NCI-H82 (cell line): ENCODE measurements at regions not wholly inside any gene's neighbourhood (a gene's known extent, or its start where the extent isn't known, plus 50 kb on each side); places are given as distances from the start of the nearest gene placed in this dataset.
"Not testable (repeated sequence)": the region's sequence is repeated elsewhere in the genome, so short reads cannot be mapped to it uniquely, and the experiment has no call there.

Experiments
- DNase-seq: peaks from one replicate; lab custom pipeline; 2025; lab: John Stamatoyannopoulos, UW

- no peak for DNase-seq
These were observed 185.7 kb downstream of the CGGBP1 start for GRCh38 chr3:87873136-87873535.

DNA sequence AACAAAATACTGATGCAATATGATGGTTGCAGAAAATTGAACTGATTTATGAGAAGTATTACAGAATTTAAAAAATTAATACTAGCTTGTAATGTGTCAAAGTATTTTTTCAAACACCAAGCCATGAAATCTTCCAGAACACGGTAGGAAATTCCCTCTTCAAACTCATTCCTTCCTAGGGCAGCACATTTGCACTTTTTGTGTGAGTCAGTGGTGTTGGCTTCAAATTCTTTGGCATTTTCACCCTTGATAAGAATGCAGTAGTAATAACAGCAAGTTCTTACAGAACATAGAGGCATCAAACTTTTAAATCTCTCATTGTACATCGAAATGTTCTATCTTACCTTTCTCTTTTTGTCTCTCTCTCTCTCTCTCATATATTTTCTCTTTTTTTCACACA, 191.8 kb downstream of the CGGBP1 start:
- no peak for DNase-seq

- no peak for DNase-seq
These were observed 202.7 kb downstream of the CGGBP1 start for GRCh38 chr3:87856126-87856525.

- no peak for DNase-seq
These were observed 203.2 kb downstream of the CGGBP1 start for GRCh38 chr3:87855616-87856015.

DNA sequence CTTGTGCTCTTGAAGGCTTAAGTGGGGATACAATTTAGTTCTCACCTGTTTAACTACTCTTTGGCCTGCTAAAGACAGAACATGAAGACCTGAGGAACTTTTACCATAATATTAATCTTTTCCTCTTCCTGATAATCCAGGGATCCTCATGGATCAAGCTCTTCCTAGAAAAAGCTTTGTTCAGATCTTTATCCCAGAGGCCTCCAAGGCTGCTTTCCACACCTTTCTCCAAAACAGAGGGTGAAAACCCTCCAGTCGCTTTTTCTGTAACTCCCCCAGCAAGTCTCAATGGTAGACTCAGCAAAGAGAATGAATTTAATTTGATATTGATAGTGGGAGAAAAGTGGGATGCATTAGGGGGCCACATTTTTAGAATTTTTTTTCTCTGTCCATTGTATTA, 203.6 kb downstream of the CGGBP1 start:
- DNase-seq, result no peak

DNA sequence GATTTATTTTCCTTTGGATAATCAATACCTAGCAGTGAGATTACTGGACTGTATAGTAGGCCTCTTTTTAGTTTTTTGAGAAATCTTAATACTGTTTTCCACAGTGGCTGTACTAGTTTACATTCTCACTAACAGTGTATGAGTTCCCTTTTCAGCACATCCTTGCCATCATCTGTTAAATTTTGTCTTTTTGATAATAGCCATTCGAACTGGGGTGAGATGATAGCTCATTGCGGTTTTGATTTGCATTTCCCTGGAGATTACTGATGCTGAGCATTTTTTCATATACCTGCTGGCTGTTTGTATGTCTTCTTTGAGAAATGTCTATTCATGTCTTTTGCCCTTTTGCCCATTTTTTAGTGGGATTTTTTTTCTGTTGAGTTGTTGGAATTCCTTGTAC, 210.8 kb downstream of the CGGBP1 start:
- DNase-seq, result no peak

DNA sequence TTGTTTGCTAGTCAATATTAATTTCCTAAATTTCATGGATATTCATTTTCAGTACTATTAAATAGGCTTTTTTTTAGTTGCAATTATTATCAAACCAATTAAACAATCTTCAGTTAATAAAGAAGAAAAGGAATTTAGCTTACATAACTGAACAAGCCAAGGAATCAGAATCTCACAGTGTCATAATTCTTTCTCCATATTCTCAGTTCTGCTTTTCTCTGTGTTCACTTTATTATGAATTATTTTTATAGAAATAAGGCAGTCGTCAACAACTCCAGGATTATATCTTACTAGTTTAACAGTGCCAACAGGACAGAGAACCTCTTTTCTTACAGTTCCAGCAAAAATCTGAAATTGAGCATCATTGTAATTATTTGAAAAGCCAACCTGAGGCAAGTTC, 221.7 kb downstream of the CGGBP1 start:
- no peak for DNase-seq

GRCh38 chr3:87836026-87836425, 222.8 kb downstream of the CGGBP1 start:
- no peak for DNase-seq

DNA sequence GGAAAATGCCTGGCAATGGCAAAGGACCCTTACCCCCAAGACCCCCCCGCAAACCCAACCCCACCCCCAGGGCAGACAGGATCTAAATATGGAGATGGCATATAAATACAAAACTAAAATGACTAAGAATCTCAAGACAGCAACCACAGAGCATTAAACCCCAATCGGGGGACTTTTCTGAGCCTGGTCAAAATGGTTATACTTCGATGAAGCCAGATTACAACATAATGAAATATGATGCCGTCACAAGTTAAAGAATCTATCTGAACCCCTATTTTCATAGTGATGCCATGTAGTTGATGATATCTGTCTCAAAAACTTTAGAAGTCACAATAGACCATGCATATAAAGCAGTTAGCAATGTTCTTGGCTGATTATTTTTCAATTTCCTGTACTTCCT, 223.6 kb downstream of the CGGBP1 start:
- DNase-seq, result no peak

- no peak for DNase-seq
These were observed 224.5 kb downstream of the CGGBP1 start for GRCh38 chr3:87834327-87834726.

- no peak for DNase-seq
These were observed 225.8 kb downstream of the CGGBP1 start for GRCh38 chr3:87833039-87833377.

DNA sequence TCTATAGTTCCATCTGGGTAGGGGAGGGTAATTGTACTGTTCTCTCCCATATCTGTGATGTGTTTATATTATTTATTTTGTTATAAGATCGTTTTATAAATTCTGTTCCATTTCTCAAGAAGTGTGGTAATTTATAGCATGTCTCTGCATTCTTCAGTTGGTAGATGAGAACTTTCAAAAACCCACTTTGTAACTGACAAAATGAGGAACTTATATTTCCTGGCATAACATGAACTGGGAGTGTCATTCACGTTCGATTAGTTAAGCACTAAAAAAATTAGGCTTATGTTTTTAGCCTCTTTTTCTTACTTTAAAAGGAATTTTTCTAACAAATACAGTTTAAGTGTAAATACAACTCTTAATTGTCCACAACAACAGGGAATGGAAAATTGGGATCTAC, 230.8 kb downstream of the CGGBP1 start:
- DNase-seq, result no peak

DNA sequence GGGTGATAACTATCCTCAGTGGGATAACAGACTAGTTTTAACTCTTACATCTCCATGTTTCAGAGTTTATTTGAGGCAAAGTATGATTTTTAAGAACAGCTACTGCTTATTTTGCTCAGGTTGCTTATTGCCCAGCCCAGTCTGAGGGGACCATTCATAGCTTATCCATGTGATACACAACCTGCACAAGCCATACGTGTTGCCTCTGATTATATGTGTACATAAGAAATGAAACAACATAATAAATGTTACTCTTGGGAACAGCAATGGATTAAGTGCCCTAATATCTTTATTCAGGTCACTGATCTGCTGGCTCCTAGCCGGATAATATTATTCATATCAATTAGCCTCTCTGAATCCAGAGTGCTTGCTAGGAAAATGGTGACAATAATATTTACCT, 236.2 kb downstream of the CGGBP1 start:
- DNase-seq, result no peak

DNA sequence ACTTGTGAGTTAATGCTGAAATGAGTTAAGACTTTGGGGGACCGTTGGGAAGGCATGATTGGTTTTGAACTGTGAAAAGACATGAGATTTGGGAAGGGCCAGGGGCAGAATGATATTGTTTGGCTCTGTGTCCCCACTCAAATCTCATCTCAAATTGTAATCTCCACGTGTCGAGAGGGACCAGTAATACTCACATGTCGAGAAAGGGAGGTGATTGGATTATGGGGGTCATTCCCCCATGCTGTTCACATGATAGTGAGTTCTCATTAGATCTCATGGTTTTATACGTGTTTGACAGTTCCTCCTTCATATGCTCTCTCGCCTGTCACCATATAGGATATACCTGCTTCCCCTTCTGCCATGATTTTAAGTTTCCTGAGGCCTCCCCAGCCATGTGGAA, 245.3 kb downstream of the CGGBP1 start:
- DNase-seq, result not testable (repeated sequence)

GRCh38 chr3:87811953-87812352, 246.9 kb downstream of the CGGBP1 start:
- DNase-seq, result no peak

DNA sequence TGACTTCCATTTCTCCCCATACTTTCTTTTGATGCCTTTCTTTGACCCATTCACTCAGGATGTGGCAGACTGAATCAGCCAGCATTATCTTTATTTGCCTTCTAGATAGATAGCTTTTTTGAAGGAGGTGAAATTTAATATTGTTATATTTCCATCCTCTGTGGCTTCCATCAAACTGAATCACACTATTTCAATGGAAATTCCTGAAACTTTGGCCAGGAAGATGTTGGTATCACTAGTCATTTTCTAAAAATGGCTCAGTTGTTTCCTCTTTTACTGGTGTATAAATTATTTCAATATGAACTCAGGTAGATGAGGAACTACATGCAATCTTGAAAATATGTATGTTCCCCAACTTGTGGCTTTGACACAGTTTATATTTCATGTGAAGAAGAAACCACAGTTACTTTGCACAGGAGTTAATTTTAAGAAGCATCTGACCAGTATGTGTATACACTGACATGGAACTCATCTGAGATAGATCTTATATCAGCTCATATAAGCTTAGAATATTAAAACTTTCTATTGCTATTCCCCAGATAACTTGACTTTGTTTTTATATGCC, 248.3 kb downstream of the CGGBP1 start:
- DNase-seq, result no peak

DNA sequence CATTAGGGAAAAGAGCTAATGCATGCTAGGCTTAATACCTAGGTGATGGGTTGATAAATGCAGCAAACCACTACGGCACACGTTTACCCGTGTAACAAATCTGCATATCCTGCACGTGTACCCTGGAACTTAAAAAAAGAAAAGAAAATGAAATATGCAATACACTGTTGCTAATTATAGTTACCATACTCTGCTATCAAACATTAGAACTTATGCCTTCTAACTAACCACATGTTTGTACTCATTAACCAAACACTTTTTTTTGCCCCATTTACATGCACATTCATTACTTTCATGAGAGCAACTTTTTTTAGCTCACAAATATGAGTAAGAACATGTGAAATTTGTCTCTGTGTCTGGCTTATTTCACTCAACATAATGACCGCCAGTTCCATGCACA, 253.1 kb downstream of the CGGBP1 start:
- no peak for DNase-seq

- DNase-seq, result no peak
These were observed 257.4 kb downstream of the CGGBP1 start for GRCh38 chr3:87801409-87801808.

GRCh38 chr3:87800516-87800915, 258.3 kb downstream of the CGGBP1 start:
- DNase-seq, result no peak

DNA sequence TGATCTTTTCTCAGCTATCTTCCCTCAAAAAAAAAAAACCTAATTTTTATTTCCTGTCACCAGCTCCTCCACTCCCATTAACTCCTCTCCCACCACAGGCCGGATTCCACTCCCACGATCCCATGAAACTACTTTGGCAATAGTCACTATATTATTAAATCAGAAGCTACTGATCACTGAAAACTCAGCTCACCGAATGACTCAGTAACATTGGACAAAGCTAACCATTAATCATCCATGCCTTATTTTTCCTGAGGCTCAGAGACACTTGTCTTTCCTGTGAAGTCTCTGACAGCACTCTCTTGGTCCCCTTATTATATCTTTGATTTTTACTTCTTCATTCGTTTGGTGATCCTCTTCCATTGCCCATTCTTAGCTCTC, 260.2 kb downstream of the CGGBP1 start:
- DNase-seq, result no peak

DNA sequence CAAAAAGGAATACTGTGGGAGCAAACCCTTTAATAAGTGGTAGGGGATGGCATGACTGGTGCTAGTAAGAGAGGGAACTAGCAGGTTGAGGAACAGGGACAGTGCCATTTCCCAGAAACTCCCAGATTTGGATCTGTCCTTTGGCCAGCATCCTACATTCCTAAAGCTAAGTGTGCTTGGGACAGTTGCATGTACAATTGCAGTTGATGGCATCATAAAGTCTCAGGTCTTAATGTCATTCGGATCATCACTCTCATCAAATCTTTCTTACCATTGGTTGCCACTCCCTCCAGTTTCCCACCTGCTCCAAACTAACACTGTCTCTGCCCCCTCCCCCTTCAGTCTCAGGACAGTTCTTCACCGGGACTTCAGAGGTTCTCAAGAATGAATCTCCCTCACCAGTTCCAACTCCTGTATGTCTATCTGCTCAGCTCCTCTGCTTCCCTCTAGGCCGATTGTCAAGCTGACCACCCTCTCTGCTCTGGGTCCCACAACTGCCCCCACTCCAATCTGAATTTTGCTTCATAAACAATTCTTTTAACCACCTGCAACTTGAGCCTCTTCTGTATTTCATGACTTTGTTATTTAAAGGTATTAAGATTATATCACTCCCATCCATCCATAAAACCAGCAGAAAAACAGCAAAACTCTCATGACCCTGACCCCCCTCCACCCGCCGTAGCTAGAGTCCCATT, 260.8 kb downstream of the CGGBP1 start:
- no peak for DNase-seq

- no peak for DNase-seq
These were observed 262.0 kb downstream of the CGGBP1 start for GRCh38 chr3:87796843-87797185.

DNA sequence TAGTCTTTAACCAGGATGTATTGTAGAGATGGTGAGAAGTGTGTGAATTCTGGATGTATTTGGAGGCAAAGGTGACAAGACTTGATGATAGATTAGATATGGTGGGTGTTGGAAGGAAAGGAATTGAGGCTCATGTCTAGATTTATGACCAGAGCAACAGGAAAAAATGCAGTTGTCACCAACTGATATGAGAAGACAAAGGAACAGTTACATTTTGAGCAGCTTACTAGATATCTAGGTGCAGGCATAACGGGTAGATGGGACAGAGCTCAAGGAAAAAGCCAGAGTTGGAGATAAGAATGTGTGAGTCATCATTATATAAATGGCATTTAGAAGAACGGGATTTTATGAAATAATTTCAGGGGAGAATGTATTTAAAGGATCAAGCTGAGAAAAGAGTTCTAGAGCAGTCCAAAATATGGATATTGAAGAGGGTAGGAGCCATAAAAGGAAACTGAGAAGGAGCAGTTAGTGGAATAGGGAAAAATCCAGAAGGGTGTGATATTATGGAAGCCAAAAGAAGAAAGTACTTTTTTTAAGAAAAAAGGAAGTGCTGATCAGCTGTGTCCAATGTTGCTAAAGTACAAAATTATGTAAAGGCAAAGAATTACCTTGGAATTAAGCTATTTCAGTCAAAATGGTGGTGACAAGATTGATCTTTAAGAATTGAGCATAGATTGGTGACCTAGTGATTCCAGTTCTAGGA, 262.5 kb downstream of the CGGBP1 start:
- no peak for DNase-seq

- DNase-seq, result no peak
These were observed 263.1 kb downstream of the CGGBP1 start for GRCh38 chr3:87795701-87796100.
